GM21825 (cell line): ENCODE measurements at regions not wholly inside any gene's neighbourhood (a gene's known extent, or its start where the extent isn't known, plus 50 kb on each side); places are given as distances from the start of the nearest gene placed in this dataset.
A peak's percentile ranks its signal among the peaks of the same experiment; 100 is the strongest.

Source experiments
- ATAC-seq: cut with Tn5 transposase; IDR thresholded peaks from one replicate; pipeline ENCODE4 v1.9.1; 2021; ENCODE audit warnings: mild to moderate bottlenecking, moderate library complexity; ENCODE audit not compliant: unreplicated experiment

DNA sequence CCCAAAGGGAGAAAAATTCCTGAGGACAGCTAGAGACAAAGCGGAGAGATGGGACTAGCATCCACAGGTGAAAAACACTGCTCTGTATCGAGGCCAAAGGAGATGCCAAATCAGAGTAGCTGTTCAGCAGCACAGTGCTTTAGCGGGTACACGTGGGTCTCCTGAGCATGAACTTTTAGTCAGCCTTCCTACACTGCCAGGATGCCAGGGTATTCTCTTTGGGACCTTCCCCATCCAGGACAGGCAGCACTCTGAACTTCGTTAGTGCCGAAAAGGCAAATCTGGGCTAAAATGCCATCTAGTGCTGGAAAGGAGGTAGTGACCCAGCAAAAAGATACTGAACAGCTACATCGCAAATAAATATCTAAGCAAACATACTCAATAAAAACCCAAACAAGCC is 64.9 kb downstream of the C6orf58 start:
- peak; percentile 86 for ATAC-seq
